ENCODE measurements at regions not wholly inside any gene's neighbourhood (a gene's known extent, or its start where the extent isn't known, plus 50 kb on each side); places are given as distances from the start of the nearest gene placed in this dataset.
"Not testable (repeated sequence)": the region's sequence is repeated elsewhere in the genome, so short reads cannot be mapped to it uniquely, and the experiment has no call there.

DNA sequence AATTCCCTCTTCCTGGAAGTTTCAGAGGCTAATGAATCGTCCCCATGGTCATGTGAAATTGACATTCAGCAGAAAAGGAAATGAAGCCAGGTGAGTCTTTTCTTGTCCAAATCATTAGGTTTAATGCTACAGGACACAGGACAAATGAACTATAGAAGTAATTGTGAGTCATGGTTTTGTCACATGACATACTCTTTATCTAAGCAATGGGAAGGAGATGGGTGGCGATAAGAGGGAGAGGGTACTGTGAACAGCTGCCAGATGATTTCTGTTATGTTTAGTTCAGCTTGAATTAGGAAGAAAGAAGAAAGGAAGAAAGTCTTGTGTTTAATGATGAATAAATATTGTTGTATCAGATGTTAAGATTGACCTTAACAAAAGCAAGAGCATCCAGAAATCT lies 515.4 kb upstream of the ZNF717 start:
- Mint-ChIP-seq H3K9me3 (peaks cover 15 to 16% of the 10 kb centered on the region in 2 donors), H3K4me3 (no peak overlapping the region), H3K36me3 (ENCODE audit: insufficient read depth) (no peaks in the 10 kb centered on the region), H3K27ac (no peak overlapping the region), H3K4me1 (ENCODE audit: low read depth in 2 of 2) (no peaks in the 10 kb centered on the region), H3K27me3 (no peaks in the 10 kb centered on the region)
- ATAC-seq (replicated peaks): no peak
- DNase-seq: no peak

DNA sequence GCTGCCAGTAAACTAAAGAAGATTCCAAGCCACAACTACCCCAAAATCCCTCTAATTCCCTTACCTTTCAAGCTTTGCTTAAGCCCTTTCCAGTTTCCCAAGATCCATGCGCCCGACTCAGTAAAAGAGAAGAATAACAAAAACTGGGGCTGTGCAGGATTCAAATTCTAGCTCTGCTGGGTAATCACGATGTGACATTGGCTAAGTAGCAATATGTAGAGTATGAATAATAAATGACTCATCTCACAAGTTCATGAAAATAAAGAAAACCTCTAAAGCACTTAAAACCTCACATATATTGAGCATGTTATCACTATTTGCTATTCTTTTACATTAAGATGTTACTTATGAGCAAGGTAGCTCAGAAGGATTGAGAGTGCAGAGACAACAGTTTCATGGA lies 522.2 kb upstream of the ZNF717 start:
- Mint-ChIP-seq H3K4me3 (no peak overlapping the region), H3K27ac (no peak overlapping the region), H3K9me3 (peaks cover 11 to 13% of the 10 kb centered on the region in 2 donors), H3K4me1 (ENCODE audit: low read depth in 2 of 2) (no peaks in the 10 kb centered on the region), H3K36me3 (ENCODE audit: insufficient read depth) (no peaks in the 10 kb centered on the region), H3K27me3 (no peaks in the 10 kb centered on the region)
- DNase-seq (no peak), ATAC-seq (replicated peaks) (no peak)

DNA sequence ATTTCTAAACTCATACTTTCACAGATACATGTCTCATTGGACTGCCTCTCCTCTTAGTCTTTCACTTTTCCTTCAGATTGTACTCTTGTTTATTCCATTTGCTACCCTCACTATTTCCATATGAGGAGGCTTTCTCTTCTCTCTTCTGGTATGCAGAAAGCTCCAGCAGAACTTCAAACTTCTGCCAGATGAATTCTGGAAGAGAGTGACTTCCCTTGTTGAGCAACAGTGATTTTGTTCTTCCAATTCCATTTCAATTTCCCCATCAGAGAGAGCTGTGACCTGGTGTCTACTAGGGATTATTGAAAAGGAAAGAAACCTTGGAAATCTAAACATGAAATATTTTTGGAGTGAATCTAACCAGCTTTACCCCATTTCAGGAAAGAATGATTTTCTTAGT lies 523.2 kb upstream of the ZNF717 start:
- Mint-ChIP-seq H3K27ac (no peak overlapping the region), H3K27me3 (no peaks in the 10 kb centered on the region), H3K36me3 (ENCODE audit: insufficient read depth) (no peaks in the 10 kb centered on the region), H3K9me3 (peaks cover 11 to 13% of the 10 kb centered on the region in 2 donors), H3K4me3 (no peak overlapping the region), H3K4me1 (ENCODE audit: low read depth in 2 of 2) (no peaks in the 10 kb centered on the region)
- DNase-seq (no peak), ATAC-seq (replicated peaks) (no peak)

DNA sequence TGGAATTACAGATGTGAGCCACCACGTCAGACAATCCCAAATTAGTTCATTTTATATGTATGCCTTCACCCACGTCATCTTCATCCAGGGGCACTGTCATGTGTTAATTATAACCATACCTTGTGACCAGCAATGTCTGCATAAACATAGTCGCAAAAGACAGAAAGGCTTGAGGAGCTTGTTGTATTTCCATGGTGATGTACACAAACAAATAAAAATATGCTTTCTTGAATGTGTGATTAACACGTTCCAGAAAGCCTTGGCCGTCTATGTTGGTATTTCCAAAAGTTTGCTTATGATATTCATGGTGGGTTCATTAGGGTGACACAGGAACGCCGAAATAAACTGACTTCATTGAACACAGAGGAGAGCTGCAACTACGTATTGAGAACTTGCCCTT lies 524.7 kb upstream of the ZNF717 start:
- Mint-ChIP-seq H3K27ac (no peak overlapping the region), H3K27me3 (no peaks in the 10 kb centered on the region), H3K4me3 (no peak overlapping the region), H3K4me1 (ENCODE audit: low read depth in 2 of 2) (no peaks in the 10 kb centered on the region), H3K9me3 (peaks cover 11% of the 10 kb centered on the region in 2 donors), H3K36me3 (ENCODE audit: insufficient read depth) (no peaks in the 10 kb centered on the region)
- ATAC-seq (replicated peaks) (no peak), DNase-seq (no peak)

DNA sequence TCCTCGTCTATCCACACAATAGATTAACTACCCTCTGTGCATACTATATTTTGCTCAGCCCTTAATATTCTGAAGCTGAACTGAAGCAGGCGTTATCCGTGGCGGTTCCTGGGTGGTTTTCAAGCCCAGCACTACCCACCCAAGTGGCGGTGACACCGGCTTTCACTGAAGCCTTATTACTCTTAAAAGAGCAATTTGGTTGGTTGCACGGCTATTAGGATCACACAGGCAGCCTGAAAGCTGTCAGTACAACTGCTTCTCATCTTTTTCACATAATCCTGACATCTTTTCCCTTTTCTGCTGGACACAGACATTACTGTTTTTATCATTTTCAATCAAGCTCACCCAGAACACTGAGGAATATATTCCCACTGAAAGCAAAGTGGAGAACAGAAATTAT lies 525.3 kb upstream of the ZNF717 start:
- ATAC-seq (replicated peaks) (no peak), DNase-seq (no peak)
- Mint-ChIP-seq H3K27ac (no peak overlapping the region), H3K9me3 (peaks cover 11 to 12% of the 10 kb centered on the region in 2 donors), H3K4me3 (no peak overlapping the region), H3K4me1 (ENCODE audit: low read depth in 2 of 2) (no peaks in the 10 kb centered on the region), H3K36me3 (ENCODE audit: insufficient read depth) (no peaks in the 10 kb centered on the region), H3K27me3 (no peaks in the 10 kb centered on the region)

DNA sequence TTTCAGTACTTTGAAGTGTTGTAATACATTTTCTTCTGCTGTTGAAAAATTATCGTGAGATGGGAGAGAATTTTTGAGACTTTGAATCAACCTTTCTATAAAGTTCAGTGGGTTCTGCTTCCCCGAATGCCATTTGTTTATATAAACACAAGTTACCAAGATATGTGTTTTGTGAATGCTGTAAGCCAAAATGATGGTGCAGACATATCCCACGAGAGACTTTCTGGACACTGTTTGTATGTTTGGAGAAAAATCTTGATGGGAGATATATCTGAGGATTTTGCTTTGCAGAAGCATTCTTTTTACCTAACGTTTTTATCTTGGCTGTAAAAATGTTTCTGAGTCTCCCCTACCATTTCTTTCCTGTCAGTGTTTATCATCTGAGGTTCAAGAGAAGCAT lies 526.6 kb upstream of the ZNF717 start:
- DNase-seq (no peak), ATAC-seq (replicated peaks) (no peak)
- Mint-ChIP-seq H3K27me3 (no peaks in the 10 kb centered on the region), H3K4me1 (ENCODE audit: low read depth in 2 of 2) (no peaks in the 10 kb centered on the region), H3K36me3 (ENCODE audit: insufficient read depth) (no peaks in the 10 kb centered on the region), H3K4me3 (no peak overlapping the region), H3K27ac (no peak overlapping the region), H3K9me3 (peaks cover 13 to 14% of the 10 kb centered on the region in 2 donors)

DNA sequence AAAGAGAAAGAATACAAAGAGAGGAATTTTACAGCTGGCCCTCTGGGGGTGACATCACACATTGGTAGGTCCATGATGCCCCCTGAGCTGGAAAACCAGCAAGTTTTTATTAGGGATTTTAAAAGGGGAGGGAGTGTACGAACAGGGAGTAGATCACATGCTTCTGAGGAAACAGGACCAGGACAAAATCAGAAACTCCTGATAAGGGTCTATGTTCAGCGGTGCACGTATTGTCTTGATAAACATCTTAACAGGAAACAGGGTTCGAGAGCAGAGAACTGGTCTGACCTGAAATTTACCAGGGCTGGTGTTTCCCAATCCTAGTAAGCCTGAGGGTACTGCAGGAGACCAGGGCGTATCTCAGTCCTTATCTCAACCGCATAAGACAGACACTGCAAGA lies 530.6 kb upstream of the ZNF717 start:
- H3K27ac Mint-ChIP-seq; H3K9me3 Mint-ChIP-seq; ATAC-seq (replicated peaks): not testable (repeated sequence)

DNA sequence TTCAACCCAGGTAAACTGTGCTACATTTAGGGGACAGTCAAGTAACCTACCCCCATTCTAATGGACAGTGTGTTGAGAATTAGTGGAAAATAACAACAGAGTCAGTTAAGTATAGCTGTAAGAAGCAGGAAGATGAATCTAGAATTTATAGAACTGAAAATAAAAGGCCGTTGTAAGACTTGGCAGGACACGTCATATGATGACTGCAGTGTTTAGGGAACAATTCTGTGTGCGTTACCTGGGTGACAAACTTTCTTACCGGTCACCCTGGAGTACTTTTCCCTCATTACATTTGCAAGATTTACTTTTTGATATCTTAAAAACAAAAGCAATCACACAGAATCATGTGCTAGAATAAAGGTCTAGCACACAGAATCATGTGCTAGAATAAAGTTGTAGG lies 536.3 kb upstream of the ZNF717 start:
- ATAC-seq (replicated peaks) (no peak), DNase-seq (no peak)
- H3K27me3 Mint-ChIP-seq: no peaks in the 10 kb centered on the region
- no peaks in the 10 kb centered on the region for H3K36me3 Mint-ChIP-seq (ENCODE audit: insufficient read depth)
- no peaks in the 10 kb centered on the region for H3K4me1 Mint-ChIP-seq (ENCODE audit: low read depth in 2 of 2)
- H3K27ac Mint-ChIP-seq: no peak overlapping the region
- no peak overlapping the region for H3K4me3 Mint-ChIP-seq
- H3K9me3 Mint-ChIP-seq: peaks cover 0 to 3% of the 10 kb centered on the region in 2 donors

More for the DNA sequence above, 530.6 kb upstream of the ZNF717 start:
- not testable (repeated sequence) for H3K27me3 Mint-ChIP-seq; H3K4me1 Mint-ChIP-seq (ENCODE audit: low read depth in 2 of 2); DNase-seq; H3K4me3 Mint-ChIP-seq; H3K36me3 Mint-ChIP-seq (ENCODE audit: insufficient read depth)

DNA sequence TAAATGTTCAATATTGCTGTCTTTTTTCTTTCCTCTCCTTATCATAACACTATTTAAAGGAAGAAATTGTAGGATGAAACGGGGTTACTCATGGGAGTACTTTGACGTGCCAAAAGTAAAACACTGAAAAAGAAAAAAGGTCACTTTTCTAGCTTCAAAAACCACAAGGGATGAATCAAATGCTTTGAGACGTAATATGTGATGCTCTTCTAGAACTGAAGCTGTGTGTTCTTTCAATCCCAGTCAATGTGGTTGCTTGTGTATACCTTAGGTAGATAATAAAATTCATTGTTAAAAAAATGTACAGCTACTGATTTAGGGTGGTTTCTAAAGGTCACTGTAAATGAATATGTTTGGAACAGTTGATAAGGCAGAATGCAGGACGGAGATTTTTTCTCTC lies 538.8 kb upstream of the ZNF717 start:
- no peak for DNase-seq
- ATAC-seq (replicated peaks): no peak
- H3K36me3 Mint-ChIP-seq (ENCODE audit: insufficient read depth): no peaks in the 10 kb centered on the region
- H3K27me3 Mint-ChIP-seq: no peaks in the 10 kb centered on the region
- H3K9me3 Mint-ChIP-seq: peaks cover 0 to 5% of the 10 kb centered on the region in 2 donors
- no peaks in the 10 kb centered on the region for H3K4me1 Mint-ChIP-seq (ENCODE audit: low read depth in 2 of 2)
- H3K27ac Mint-ChIP-seq: no peak overlapping the region
- H3K4me3 Mint-ChIP-seq: no peak overlapping the region

DNA sequence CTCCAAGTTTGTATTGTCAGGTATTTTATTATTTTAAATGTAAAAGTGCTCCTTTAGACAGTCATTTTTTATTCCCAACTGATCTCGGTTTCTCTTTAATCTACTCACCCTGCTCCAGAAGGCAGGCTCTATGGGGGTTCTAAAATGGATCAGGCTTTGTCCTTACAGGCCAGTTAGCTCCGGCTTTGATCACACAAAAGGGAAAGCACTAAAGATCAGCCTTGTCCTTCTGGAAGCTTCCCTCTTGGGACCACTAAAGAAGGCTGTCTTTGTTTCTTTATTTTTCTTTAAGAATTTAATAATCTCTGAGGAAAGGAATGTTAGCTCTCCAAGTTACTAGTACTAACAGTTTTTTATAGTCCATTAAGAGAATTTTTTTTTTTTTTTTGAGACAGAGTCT lies 560.5 kb upstream of the ZNF717 start:
- H3K27ac Mint-ChIP-seq: no peak overlapping the region
- H3K9me3 Mint-ChIP-seq: peaks cover 0 to 13% of the 10 kb centered on the region in 2 donors
- no peak for DNase-seq
- H3K4me3 Mint-ChIP-seq: no peak overlapping the region
- no peak for ATAC-seq (replicated peaks)
- H3K27me3 Mint-ChIP-seq: no peaks in the 10 kb centered on the region
- no peaks in the 10 kb centered on the region for H3K36me3 Mint-ChIP-seq (ENCODE audit: insufficient read depth)
- no peaks in the 10 kb centered on the region for H3K4me1 Mint-ChIP-seq (ENCODE audit: low read depth in 2 of 2)

DNA sequence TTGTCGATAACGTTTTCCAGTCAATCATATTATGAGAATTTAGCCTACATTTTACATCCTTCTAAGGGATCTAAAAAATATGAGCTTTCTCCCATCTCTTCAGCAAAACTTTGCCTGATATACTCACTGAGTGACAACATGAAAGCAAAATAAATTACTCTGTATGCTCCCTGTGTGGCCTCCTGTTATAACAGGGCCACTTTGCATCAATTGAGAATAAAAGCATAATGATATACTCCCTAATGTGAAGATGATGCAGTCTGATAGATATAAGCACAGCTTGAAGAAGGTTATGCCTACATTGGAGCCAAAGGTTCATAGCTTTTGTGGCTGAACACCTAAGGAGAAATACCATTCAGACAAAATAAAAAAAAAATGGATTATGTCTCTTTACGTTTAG lies 561.3 kb upstream of the ZNF717 start:
- ATAC-seq (replicated peaks): no peak
- Mint-ChIP-seq H3K9me3 (peaks cover 0 to 13% of the 10 kb centered on the region in 2 donors), H3K27me3 (no peaks in the 10 kb centered on the region), H3K4me3 (no peak overlapping the region), H3K4me1 (ENCODE audit: low read depth in 2 of 2) (no peaks in the 10 kb centered on the region), H3K36me3 (ENCODE audit: insufficient read depth) (no peaks in the 10 kb centered on the region), H3K27ac (no peak overlapping the region)
- no peak for DNase-seq

DNA sequence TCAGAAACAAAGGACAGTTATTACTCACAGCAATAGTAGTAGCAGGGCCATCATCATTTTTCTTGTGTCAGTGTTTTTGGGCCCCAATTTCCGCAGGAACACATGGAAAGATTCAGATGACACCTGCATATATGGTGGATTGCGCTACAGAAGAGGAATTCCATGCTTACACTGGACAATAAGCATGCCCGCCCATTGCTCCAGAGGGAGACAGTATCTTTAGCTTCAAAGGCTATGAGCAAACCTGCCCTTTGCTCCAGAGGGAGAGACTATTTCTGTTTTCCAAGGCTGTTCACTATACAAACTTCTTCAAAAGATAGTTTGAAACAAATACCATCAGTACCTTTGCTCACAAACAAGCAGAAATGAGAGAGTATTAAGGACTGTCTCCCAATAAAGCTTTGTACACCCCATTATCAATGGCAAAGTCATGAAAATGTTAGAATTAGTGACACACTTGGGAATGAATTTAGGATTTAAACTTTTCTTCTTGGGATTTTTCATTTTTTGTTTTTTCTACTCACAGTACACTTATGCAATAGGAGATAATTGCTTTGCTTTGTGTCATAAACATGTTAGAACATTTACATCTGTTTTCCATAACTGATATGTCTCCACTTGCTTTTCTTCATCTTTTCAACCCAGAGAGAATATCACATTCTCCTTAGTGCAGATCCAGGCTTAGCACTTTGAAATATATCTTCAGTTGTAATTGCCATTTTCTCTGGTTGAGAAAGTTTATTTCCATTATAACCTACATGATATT lies 564.5 kb upstream of the ZNF717 start:
- ATAC-seq (replicated peaks) (no peak), DNase-seq (no peak)
- Mint-ChIP-seq H3K27ac (no peak overlapping the region), H3K36me3 (ENCODE audit: insufficient read depth) (no peaks in the 10 kb centered on the region), H3K9me3 (peaks cover 0 to 12% of the 10 kb centered on the region in 2 donors), H3K4me1 (ENCODE audit: low read depth in 2 of 2) (no peaks in the 10 kb centered on the region), H3K27me3 (no peaks in the 10 kb centered on the region), H3K4me3 (no peak overlapping the region)

DNA sequence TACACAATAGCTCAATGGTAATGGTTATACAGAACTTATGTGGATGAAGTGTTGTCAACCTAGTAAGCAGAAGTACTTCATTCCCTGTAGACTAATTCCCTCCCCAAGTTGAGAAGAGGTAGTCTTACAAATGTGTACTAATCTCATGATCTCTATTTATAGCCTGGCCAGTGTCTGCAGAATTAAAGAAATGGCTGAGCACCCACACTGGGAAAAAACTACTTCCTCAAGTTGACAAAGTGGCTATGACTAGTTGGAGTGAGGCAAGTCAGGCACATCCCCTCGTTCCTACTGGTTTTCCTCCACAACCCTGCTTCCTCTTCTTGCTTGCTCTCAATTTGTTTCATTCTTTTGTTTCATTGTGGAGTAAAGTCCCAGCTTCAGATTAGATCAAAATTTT lies 566.7 kb upstream of the ZNF717 start:
- DNase-seq (no peak), ATAC-seq (replicated peaks) (no peak)
- H3K27ac Mint-ChIP-seq: no peak overlapping the region
- H3K27me3 Mint-ChIP-seq: no peaks in the 10 kb centered on the region
- H3K9me3 Mint-ChIP-seq: peaks cover 0 to 12% of the 10 kb centered on the region in 2 donors
- no peak overlapping the region for H3K4me3 Mint-ChIP-seq
- H3K4me1 Mint-ChIP-seq (ENCODE audit: low read depth in 2 of 2): no peaks in the 10 kb centered on the region
- no peaks in the 10 kb centered on the region for H3K36me3 Mint-ChIP-seq (ENCODE audit: insufficient read depth)

DNA sequence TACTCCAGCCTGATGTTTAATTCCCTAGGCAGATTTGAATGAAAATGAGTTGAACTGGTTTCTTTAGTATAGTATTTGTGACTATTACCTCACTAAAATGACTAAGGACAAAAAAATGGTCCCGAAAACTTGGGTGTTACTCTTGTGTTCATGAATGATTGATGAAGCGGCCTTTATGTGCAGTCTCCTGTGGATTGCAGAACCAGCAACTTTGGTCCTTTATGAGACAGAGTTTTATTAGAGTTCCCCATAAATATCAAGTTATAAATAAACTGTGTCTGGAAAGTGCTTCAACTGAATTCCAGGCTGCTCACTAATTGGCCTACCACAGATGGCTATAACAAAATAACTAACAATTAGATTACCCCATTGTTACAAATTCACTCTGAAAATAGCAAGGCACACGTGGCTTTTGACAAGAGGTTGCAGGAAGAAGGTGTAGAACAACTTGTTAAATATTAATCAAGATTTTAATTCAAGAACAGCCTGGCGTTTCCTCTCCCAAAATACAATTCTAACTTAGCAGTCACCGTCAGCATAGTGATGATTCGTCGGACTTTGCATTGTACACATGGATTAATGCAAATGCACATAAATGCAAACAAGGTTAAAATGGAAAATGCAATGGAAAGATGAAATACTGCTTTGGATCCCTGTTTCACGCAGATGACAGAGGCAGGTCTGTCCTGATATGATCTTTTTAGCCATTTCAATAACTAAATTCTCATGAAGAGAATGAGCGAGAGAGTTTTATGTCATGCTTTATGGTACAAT lies 567.3 kb upstream of the ZNF717 start:
- no peaks in the 10 kb centered on the region for H3K27me3 Mint-ChIP-seq
- no peaks in the 10 kb centered on the region for H3K4me1 Mint-ChIP-seq (ENCODE audit: low read depth in 2 of 2)
- H3K27ac Mint-ChIP-seq: no peak overlapping the region

More for the DNA sequence above, 567.3 kb upstream of the ZNF717 start:
- Mint-ChIP-seq H3K9me3 (peaks cover 0 to 12% of the 10 kb centered on the region in 2 donors), H3K36me3 (ENCODE audit: insufficient read depth) (no peaks in the 10 kb centered on the region), H3K4me3 (no peak overlapping the region)
- no peak for DNase-seq
- ATAC-seq (replicated peaks): no peak
